ENCODE measurements at regions not wholly inside any gene's neighbourhood (a gene's known extent, or its start where the extent isn't known, plus 50 kb on each side); places are given as distances from the start of the nearest gene placed in this dataset.

DNA sequence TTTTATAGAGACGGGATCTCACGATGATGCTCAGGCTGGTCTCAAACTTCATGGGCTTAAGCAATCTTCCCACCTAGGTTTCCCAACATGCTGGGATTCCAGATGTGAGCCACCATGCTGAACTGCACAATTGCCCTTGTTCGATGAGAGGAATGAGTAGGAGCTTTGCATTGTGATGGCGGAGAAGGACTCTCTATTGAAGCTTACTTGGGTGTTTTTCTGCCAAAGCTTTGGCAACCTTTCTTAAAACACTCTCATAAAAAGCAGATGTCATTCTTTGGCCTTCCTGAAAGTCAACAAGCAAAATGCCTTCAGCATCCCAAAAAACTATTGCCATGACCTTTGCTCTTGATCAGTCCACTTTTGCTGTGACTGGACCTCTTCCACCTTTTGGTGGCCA is 904.8 kb upstream of the TMEM132C start:
- no peak for DNase-seq

DNA sequence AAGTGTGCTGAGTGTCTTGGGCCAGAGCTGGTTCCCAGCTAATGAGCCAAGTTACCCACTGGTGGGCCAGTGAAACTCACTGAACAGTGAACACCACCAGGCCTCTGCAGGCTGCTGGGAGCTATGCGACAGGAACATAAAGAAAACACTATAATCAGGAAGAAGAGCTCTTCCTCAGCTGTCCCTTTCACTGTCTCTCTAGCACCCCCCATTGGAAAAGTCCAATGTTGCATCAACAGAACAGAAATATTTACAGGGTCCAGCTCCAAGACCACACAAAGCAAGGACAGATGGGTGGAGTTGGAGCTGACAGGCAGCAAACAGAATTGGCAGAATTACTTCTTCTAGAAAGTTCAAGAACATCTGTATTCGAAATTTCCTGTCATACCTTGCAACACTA is 903.6 kb upstream of the TMEM132C start:
- DNase-seq = no peak

DNA sequence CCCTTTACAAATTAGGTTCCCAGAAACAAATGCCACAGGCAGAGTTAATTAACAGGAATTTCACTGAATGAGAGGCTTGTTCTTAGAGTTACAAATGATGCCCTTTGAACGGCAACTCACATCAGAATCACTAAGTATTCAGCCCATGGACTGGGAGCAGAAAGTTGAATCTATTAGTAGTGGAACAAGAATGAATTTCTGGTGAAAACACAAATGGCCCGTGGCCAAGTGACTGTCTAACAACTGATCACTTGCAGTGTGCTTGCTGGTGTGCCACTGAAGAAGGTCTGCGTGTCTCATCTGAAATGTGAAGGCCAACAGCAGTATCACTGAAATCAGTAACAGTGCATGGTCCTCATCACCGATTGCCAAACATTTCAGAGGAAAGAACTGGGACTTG is 893.4 kb upstream of the TMEM132C start:
- no peak for DNase-seq

DNA sequence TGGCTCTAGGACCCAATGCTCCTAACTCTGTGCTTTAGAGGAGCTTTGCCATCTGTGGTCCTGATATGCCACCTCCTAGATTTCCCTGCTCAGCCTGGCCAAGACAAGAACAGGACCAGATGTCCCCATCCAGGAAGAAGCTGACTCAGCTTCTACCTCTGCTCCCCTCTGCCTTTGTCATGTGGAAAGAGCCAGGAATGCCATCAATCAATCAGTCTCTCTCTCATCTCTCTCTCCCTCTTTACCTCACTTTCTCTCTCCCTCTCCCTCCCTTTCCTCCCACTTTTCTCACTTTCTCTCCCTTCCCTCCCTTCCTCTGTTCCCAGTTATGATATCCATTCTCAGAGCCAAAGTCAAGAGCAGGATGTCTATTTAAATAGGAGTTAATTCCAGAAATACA is 892.5 kb upstream of the TMEM132C start:
- DNase-seq = no peak

DNA sequence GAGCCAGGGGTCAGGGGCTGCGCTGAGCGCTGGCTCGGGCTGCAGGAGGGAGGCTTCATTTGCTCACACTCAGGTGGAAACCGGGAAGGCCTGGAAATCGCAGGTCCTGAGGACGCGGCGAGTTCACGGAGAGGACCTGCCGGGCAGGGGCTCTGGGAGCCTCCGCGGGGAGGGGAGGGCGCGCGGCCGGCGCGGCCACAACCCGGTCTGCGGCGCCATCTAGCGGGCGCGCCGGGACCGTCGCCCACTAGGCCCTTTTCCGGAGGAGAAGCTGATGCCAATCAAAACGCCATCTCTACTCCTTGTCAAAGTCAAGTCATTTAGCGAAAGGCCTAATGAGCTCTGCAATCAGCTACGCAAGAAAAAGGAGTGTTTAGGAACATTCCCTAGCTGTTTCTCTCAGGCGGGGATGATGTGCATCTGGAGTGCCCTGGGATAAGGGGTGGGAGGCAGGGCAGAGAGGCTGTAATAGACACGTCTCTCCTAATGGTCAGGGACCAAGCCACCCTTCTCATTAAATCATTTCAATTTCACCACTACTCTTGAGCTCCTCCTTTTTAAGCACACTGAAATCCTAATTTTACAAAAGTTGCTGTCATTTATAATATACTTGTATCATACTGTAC is 885.8 kb upstream of the TMEM132C start:
- peak; percentile 82 for DNase-seq

DNA sequence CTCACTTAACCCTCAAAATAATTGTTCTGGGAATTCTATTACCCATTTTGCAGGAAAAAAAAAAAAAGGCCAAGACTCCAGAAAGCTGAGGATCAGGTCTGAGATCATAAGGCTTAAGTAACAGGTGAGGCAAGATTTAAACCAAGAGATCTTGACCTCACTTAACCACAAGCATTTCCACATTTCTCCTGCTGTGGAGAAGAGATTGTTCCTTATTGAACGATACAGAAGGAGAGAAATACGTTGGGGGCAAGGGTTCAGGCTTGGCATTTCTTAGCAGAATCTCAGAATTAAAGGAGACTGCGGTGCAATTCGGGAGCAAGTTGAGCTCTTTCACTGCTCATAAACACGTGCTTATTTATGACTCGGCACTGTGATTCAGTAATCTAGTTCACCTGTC is 885.3 kb upstream of the TMEM132C start:
- no peak for DNase-seq

DNA sequence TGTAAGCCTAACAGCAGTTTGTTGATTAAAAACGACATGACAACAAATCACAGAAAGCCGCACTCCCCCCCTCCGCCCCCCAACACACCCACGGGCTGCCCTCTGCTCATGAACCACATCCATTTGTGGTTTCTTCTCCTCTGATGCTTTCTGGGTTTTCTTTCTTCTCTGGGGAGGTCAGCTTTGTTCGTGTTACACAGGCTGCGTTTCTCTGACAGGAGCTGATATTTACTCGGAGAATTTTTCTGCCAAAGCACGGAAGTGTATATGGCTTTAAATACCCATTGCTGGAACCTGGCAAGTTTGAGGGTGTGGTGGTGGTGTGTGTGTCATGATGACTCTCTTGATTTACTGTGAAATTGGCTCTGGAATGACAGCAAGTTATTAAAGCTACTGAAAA is 883.7 kb upstream of the TMEM132C start:
- DNase-seq = no peak

DNA sequence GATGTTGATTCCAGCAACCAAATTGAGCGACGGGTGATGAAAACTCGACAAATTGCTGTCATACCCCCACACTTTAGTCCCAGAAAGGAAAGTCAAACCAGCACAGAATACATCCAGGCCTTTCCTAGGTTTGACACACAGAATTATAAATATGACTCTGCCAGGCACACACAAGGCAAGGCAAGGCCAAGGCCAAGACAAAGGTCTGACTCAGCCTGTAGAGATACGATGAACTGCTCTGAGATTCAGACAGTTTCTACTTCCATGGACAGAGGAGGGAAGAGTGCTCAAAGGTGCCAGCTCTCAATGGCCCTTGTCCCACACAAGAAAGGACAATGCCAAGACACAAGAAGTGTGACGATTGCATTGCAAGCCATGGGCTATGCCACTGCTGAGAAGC is 880.2 kb upstream of the TMEM132C start:
- DNase-seq = no peak

DNA sequence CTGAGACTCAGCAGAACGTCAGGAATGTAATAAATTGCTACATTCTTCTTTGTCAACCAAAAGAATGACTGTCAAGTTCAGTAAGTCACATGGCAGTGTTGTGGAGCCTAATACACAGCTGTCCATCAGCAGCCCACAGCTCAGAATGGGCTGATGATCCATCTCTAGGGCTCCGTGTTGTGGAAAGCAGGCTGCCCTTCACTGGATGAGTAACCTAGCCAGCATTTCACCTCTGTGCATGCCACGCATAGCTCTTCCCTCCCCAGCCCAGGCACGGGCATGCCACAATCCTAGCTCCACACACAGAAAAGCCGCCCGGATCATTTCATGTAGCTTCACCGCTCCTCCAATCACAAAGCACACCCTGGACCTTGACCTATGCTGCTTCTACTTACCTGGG is 878.0 kb upstream of the TMEM132C start:
- DNase-seq = no peak

DNA sequence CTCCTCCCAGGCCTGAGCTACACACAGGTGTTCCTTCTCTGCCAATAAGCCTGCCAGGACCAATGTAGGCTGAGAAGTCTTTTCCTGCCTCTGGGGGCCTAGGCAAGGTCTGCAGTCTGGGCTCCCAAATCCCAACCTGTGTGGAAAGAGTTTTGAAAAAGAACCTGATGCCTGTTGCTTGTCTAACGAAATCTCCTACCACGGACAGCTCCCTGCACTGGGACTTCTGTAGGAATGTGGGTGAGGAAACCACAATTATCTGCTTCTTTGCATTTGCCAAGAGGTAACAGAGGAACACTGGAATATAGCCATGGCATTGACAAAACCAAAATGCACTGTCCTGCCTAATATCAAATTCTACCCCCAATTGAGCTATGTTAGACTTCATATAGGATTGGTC is 877.0 kb upstream of the TMEM132C start:
- DNase-seq = no peak

DNA sequence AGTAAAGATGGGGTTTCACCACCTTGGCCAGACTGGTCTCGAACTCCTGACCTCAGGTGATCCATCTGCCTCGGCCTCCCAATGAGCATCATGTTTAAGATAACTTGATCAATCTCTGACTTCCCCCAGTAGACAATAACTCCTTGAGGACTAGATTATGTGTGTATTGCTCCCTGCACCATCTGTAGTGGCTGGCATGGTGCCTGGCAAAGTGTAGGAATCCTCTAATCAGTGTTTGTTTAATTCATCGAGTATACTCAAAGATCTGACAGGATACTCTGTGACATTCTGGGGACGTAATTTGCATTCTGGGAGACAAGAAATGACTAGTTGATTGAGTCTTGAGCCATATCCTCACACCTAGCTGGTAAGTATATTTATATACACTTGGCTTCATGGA is 873.5 kb upstream of the TMEM132C start:
- DNase-seq = no peak

DNA sequence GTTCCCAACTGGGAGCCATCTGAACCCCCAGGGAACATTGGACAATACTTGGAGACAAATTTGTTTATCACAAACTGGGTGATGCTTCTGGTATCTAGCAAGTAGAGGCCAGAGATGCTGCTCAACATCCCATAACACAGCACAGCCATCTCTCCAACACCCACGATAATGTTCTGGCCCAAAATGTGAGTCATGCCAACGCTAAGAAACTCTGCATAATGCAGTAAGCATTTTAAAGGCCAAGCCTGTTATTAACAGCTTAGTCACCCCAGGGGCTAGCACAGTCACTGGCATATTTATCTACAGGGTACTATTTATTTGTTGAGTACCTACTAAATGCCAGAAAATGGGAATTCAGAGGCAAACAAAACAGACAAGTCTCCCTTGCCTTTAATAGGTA is 873.1 kb upstream of the TMEM132C start:
- DNase-seq = no peak

DNA sequence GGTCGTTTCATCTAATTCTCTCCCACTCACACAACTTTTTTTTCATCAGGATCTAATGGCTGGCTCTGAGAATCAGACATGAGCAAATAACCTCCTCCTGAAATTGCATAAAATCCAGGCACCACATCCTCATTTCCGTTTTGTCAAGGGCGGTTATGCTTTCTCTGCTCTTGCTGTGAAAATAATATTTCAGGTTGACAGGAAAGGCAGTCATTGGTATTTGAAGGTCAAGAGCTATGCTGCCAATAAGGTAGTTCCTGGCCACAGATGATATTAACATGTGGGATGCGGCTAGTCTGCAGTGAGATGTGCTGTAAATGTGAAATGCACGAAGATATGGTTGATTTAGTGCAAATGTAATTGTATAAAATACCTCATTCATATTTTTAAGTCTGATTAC is 870.2 kb upstream of the TMEM132C start:
- no peak for DNase-seq

DNA sequence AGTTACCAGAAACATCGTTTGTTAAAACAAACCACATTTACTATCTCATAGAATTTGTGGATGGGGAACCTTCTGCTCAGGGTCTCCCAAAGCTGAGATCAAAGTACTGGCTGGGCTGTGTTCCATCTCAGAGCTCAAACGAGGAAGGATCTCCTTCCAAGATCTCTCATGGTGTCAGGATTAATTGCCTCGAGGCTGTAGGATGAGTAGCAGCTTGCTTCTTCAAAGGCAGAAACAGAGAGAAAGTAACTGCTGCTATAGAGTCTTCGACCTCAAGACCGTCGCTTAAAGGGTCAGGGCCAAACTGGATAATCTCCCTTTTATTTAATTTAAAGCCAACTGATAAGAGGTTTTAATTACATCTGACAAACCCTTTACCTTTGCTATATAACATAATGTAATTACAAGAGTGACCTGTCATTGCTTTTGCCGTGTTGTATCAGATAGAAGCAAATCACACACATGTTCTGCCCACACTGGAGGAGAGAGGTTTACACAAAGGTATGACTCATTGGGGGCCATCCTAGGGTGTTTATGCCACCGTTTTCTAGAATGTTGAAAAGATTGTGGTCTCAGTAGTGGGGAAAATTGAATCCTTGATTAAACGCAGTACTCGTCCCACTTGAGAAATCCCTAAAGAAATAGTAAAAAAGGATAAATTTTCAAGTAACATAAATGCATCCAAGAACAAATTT is 868.8 kb upstream of the TMEM132C start:
- DNase-seq = no peak

DNA sequence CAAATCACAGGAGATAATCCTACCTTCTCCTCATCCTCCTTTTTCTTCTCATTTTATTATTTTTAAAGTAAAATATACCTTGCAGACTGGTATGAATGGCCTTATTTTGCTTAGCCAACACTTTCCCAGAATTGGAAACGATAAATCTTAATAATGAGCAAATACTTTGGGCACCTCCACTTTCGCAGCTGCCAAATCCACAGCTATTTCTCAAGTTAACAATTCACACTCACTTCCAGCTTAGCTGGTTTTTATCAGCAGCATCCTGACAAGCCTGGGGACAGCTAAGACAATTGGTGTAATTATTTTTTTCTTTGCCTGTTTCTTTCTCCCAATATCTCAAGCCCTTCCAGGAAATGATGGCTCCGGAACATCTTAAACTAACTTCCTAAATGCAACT is 867.5 kb upstream of the TMEM132C start:
- DNase-seq = no peak

DNA sequence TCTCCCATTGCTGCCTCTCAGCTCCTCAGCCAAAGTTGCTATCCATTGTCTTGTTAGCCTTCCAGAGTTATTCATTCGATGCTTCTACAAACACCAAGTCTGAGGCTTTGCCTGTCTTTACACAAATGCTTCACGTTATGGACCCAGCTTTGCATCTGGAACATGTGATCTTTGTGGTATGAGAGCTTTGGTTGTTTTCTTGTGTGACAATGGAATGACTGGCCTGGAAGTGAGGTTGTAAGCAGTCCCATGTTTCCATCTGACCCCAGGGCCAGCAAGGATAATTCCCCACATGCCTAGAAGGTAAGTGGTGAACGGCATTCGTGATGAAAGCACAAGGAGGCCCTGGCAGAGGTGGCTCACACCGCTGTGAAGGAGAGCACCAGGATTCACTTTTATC is 866.7 kb upstream of the TMEM132C start:
- DNase-seq = no peak

DNA sequence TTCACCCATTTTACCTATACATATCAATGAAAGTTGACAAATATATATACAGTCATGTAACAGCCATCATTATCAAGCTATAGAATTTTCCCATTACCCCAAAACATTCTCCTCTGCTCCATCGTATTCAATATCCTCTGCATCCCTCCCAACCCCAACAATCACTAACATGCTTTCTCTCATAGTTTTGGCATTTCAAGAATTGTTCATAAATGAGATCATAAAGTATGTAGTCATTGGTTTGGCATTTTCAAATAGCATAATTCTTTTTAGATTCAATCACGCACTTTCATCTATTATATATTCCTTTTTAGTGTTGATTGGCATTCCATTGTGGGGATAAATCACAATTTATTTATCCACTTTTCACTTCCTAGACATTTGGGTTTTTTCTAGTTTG is 866.0 kb upstream of the TMEM132C start:
- no peak for DNase-seq

DNA sequence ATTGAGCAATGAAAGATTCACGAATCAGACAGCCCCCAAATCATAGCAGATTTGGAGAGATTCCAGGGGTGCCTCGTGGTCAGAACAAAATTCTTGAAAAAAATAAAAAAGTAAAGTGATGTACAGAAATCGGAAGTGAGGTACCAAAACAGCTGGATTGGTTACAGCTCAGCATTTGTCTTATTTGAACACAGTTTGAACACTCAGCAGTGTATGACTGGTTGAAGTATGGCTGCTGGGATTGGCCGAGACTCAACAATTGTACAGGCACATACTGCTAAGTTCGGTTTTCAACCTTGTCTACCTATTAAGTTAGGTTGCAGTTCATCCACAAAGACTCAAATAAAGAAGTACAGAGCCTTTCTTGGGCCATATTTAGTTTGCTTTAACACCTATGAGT is 865.4 kb upstream of the TMEM132C start:
- no peak for DNase-seq

DNA sequence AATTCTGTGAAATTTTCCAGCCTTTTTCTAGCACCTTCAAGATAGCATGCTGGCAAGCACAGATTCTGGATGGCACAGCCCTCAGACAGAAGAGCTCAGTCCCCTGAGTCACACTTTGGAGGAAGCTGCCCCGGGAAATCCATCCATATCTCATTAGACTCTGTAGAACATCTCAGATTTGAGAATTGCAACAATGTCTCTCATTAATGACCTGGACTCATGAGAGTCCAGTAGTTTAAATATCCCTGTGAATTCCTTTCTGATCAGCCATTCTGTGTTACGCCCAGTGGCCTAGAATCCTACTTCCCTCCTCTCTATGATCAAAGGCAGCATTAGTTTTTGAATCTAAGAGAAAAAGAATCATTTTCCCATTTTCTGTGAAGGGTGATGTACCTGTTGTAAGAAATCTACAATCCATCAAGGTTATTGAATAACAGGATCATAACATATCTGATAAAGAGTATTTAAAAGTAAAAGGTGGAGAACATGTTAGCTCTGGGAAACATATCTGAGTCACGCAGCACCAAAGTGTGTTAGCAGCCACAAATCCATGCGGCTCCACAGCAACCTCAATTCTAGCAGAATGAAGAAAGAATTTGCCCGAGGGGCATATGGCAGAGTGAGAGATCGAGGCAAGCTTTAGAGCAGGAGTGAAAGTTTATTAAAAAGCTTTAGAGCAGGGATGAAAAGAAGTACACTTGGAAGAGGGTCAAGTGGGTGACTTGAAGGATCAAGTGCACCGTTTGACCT is 855.6 kb upstream of the TMEM132C start:
- no peak for DNase-seq

DNA sequence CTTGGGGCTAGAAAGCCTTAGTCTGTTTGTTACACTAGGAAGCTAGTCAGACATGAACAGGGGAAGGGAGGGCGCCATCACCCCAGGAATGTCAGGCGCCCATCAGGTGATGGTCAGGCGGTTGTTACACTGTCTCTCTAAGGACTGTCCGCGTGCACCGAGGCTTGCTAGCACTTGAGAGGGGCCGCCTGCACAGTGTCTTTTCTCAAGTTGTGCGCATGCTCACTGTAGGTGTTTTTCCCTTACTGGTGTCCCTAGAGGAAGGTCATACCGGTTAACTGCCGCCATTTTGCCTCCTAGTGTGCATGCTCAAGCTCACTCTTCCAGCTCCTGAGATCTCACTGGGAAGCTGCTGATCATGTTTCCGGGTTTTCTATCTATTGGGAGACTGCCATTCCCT is 855.0 kb upstream of the TMEM132C start:
- no peak for DNase-seq

DNA sequence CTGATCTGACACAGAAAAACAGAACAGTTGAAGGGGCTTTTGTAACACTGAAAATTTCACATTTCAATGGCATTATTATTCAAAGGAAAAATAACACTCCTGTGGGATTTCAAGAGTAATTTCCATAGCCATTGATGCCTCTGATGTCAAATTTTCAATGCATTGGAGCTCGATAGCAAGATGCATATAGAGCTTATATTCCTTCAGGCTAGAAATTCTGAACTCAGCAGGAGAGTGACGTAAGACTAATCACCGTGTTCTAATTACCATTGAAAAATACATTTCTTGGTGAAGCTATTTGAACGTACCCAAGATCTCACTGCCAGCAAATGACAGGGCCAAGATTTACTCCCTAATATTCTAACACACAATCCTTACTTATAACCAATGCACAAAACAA is 854.1 kb upstream of the TMEM132C start:
- DNase-seq = no peak

DNA sequence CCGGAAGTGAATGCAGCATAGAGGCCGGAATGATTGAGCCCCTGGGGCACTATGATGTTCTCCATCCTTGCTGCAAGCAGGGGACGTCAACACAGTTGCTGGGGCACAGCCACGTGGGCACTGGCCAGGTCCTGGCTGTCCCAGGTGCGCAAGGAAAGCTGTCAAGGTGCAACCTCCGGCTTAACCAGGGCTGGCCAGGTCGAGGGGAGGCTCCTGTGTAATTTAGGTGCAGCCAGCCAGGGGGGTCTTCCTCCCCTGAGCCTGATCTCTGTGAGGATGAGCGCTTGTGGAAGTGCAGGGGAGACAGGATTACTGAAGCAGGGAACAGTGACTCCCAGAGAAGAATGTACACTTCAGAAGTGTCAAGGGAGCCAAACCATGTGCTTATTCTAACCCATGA is 852.8 kb upstream of the TMEM132C start:
- DNase-seq = no peak

DNA sequence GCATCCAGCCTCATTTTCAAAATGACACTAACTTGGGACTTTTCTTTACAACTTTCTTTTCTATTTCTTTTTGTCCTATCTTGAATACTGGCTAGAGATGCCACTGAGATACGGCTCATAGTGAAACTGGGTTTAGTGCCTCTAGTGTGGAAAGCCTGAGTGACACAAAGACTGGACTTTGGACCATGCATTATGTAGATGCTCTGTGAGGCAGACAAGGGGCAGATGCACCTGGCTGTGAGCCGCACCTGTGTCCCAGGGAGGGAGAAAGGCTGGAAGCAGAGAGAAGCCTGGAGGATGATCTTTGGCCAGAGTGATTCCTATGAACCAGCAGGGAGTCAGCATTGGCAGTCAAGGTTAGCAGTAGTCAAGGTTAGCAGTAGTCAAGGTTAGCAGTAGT is 852.3 kb upstream of the TMEM132C start:
- DNase-seq = no peak

DNA sequence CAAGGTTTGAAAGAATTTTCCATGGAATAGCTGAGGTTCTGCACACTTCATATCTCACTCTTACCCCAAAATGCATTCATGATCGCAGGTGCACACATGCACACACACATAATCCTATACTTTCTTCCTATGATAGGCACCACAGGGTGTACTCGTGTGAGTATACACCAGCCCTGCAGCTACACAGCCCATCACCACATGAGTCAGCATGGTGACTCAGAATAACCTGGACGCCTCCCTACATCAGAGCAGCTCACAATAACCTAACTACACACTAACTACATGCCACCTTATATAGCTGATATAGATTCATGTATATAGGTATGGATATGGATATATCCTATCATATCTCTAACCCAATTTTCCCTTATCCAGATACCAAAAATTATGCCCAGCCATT is 850.2 kb upstream of the TMEM132C start:
- DNase-seq = no peak

DNA sequence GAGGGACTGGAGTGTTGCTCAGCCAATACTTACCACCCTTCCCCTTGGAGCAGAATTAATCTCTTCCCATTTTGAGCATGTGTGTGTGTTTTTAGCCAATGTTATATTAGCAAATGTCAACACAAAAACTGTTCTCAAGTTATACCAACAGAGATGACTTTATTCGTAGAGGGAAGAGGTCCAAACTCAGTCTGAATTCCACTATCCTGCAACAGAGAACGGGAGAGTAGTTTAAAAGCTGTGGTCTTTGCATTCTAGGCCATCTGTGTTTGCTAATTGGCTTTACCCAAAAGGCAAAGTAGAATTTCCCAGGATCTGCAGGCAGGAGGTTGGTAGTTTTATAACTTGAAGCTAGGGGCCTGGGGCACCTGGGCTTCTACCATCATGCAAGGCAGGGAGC is 847.9 kb upstream of the TMEM132C start:
- DNase-seq = no peak
